Muscle of leg (tissue), 3 donors: ENCODE measurements at regions not wholly inside any gene's neighbourhood (a gene's known extent, or its start where the extent isn't known, plus 50 kb on each side); places are given as distances from the start of the nearest gene placed in this dataset.
A peak's percentile ranks its signal among the peaks of the same experiment; 100 is the strongest.

ENCODE experiments used
- DNase-seq: peaks from one replicate; pipeline ENCODE4 v3.0.0; 2013
- H3K27ac ChIP-seq: one replicate; pipeline ENCODE4 v1.5.1; 2013; ENCODE audit warnings: mild to moderate bottlenecking, low read length, control low read depth
- H3K27me3 ChIP-seq: one replicate; pipeline ENCODE4 v1.6.1; 2013; ENCODE audit warnings: low read length; ENCODE audit not compliant: control insufficient read depth, insufficient read depth
- H3K36me3 ChIP-seq: one replicate; pipeline ENCODE4 v1.6.1; 2013; ENCODE audit warnings: low read length; ENCODE audit not compliant: control insufficient read depth, insufficient read depth
- H3K4me1 ChIP-seq: one replicate; pipeline ENCODE4 v1.6.1; 2013; ENCODE audit warnings: low read length; ENCODE audit not compliant: control insufficient read depth, insufficient read depth
- H3K4me3 ChIP-seq: one replicate; pipeline ENCODE4 v1.5.1; 2013; ENCODE audit warnings: low read length, control low read depth
- H3K9me3 ChIP-seq: replicated peaks from 2 replicates; pipeline ENCODE4 v1.6.1; 2013; ENCODE audit warnings: low read depth, low read length; ENCODE audit not compliant: control insufficient read depth
- WGBS: methylation state at CpG from one replicate; pipeline ENCODE4 v1.1.5; 2013; ENCODE audit warnings: missing lambda C conversion rate; ENCODE audit not compliant: insufficient coverage; 5-methylcytosine and 5-hydroxymethylcytosine counted together

GRCh38 chr9:8012986-8013385 lies 213.4 kb upstream of the DMAC1 start:
- Histone ChIP-seq H3K4me1 (no peaks in the 10 kb centered on the region), H3K27ac (no peak overlapping the region), H3K9me3 (peaks cover 2% of the 10 kb centered on the region), H3K36me3 (no peaks in the 10 kb centered on the region), H3K27me3 (no peaks in the 10 kb centered on the region), H3K4me3 (no peak overlapping the region)
- whole genome bisulfite sequencing, result 81% methylated on average over 3 of the region's 6 CpGs
- DNase-seq, result no peak

GRCh38 chr9:8011974-8012373 lies 212.4 kb upstream of the DMAC1 start:
- Histone ChIP-seq H3K9me3 (peaks cover 2% of the 10 kb centered on the region), H3K4me3 (no peak overlapping the region), H3K4me1 (no peaks in the 10 kb centered on the region), H3K36me3 (no peaks in the 10 kb centered on the region), H3K27me3 (no peaks in the 10 kb centered on the region), H3K27ac (no peak overlapping the region)
- WGBS, result no CpG with 5 or more reads among the region's 1 CpG
- no peak for DNase-seq

- no peaks in the 10 kb centered on the region for H3K36me3 ChIP-seq
- WGBS, result 100% methylated on average over 1 of the region's 1 CpG
- H3K9me3 ChIP-seq, result no peaks in the 10 kb centered on the region
- no peaks in the 10 kb centered on the region for H3K4me1 ChIP-seq
- no peak for DNase-seq
- H3K27me3 ChIP-seq, result no peaks in the 10 kb centered on the region
- H3K27ac ChIP-seq, result no peak overlapping the region
- no peak overlapping the region for H3K4me3 ChIP-seq
Measured at GRCh38 chr9:7996558-7996957, 197.0 kb upstream of the DMAC1 start.

GRCh38 chr9:7988644-7989280 lies 189.2 kb upstream of the DMAC1 start:
- Histone ChIP-seq H3K27me3 (no peaks in the 10 kb centered on the region), H3K4me3 (no peak overlapping the region), H3K36me3 (no peaks in the 10 kb centered on the region), H3K4me1 (no peaks in the 10 kb centered on the region), H3K9me3 (no peaks in the 10 kb centered on the region), H3K27ac (no peak overlapping the region)
- no CpG with 5 or more reads among the region's 1 CpG for WGBS
- no peak for DNase-seq

- no peaks in the 10 kb centered on the region for H3K9me3 ChIP-seq
- no peaks in the 10 kb centered on the region for H3K27me3 ChIP-seq
- no peak overlapping the region for H3K4me3 ChIP-seq
- no peaks in the 10 kb centered on the region for H3K4me1 ChIP-seq
- no peak for DNase-seq
- no peaks in the 10 kb centered on the region for H3K36me3 ChIP-seq
- no CpG with 5 or more reads among the region's 5 CpGs for whole genome bisulfite sequencing
- H3K27ac ChIP-seq, result no peak overlapping the region
Measured at GRCh38 chr9:7984692-7985091, 185.1 kb upstream of the DMAC1 start.

- H3K4me1 ChIP-seq, result no peaks in the 10 kb centered on the region
- no CpG with 5 or more reads among the region's 2 CpGs for WGBS
- no peak overlapping the region for H3K4me3 ChIP-seq
- H3K9me3 ChIP-seq, result no peaks in the 10 kb centered on the region
- no peak overlapping the region for H3K27ac ChIP-seq
- H3K27me3 ChIP-seq, result no peaks in the 10 kb centered on the region
- no peaks in the 10 kb centered on the region for H3K36me3 ChIP-seq
- DNase-seq, result no peak
Measured at GRCh38 chr9:7984203-7984602, 184.6 kb upstream of the DMAC1 start.

- no peaks in the 10 kb centered on the region for H3K27me3 ChIP-seq
- WGBS, result 40% methylated on average over 2 of the region's 5 CpGs
- H3K4me3 ChIP-seq, result no peak overlapping the region
- no peaks in the 10 kb centered on the region for H3K9me3 ChIP-seq
- H3K36me3 ChIP-seq, result no peaks in the 10 kb centered on the region
- no peak for DNase-seq
- no peaks in the 10 kb centered on the region for H3K4me1 ChIP-seq
- no peak overlapping the region for H3K27ac ChIP-seq
Measured at GRCh38 chr9:7983490-7983889, 183.9 kb upstream of the DMAC1 start.

- H3K27ac ChIP-seq, result no peak overlapping the region
- H3K9me3 ChIP-seq, result no peaks in the 10 kb centered on the region
- H3K4me1 ChIP-seq, result no peaks in the 10 kb centered on the region
- no peak for DNase-seq
- WGBS, result 90% methylated on average over 3 of the region's 4 CpGs
- H3K4me3 ChIP-seq, result no peak overlapping the region
- no peaks in the 10 kb centered on the region for H3K27me3 ChIP-seq
- no peaks in the 10 kb centered on the region for H3K36me3 ChIP-seq
Measured at GRCh38 chr9:7982907-7983306, 183.3 kb upstream of the DMAC1 start.

GRCh38 chr9:7980691-7981289 lies 181.2 kb upstream of the DMAC1 start:
- no peaks in the 10 kb centered on the region for H3K27me3 ChIP-seq
- WGBS, result 60% methylated on average over 2 of the region's 2 CpGs
- no peak for DNase-seq
- no peaks in the 10 kb centered on the region for H3K36me3 ChIP-seq
- H3K27ac ChIP-seq, result no peak overlapping the region
- no peaks in the 10 kb centered on the region for H3K4me1 ChIP-seq
- H3K4me3 ChIP-seq, result no peak overlapping the region
- H3K9me3 ChIP-seq, result no peaks in the 10 kb centered on the region

GRCh38 chr9:7980041-7980440 lies 180.5 kb upstream of the DMAC1 start:
- Histone ChIP-seq H3K27ac (no peak overlapping the region), H3K9me3 (no peaks in the 10 kb centered on the region), H3K27me3 (no peaks in the 10 kb centered on the region), H3K4me3 (no peak overlapping the region), H3K4me1 (no peaks in the 10 kb centered on the region), H3K36me3 (no peaks in the 10 kb centered on the region)
- WGBS, result 40% methylated on average over 1 of the region's 2 CpGs
- DNase-seq, result no peak

- H3K4me3 ChIP-seq, result no peak overlapping the region
- H3K27me3 ChIP-seq, result no peaks in the 10 kb centered on the region
- H3K27ac ChIP-seq, result no peak overlapping the region
- DNase-seq, result peak; percentile 7
- H3K4me1 ChIP-seq, result no peaks in the 10 kb centered on the region
- no CpG with 5 or more reads among the region's 5 CpGs for WGBS
- no peaks in the 10 kb centered on the region for H3K36me3 ChIP-seq
- no peaks in the 10 kb centered on the region for H3K9me3 ChIP-seq
Measured at GRCh38 chr9:7979611-7980010, 180.0 kb upstream of the DMAC1 start.
